BLaER1 treated with 17β-estradiol and CSF1 and Interleukin-3, amounts not matched to agents 10 nM and 100 nM (cell line): ENCODE measurements at regions not wholly inside any gene's neighbourhood (a gene's known extent, or its start where the extent isn't known, plus 50 kb on each side); places are given as distances from the start of the nearest gene placed in this dataset.
"Not testable (repeated sequence)": the region's sequence is repeated elsewhere in the genome, so short reads cannot be mapped to it uniquely, and the experiment has no call there.

Experiments used
- H3K27ac ChIP-seq, 11 experiments: shearing (Covaris generic); formaldehyde crosslinking; 2 replicates each; pipeline ENCODE4 v1.8.1; 2022
- H3K27me3 ChIP-seq, 11 experiments: shearing (Covaris generic); formaldehyde crosslinking; 2 replicates each; pipeline ENCODE4 v1.8.1; 2022
- H3K36me3 ChIP-seq, 11 experiments: shearing (Covaris generic); formaldehyde crosslinking; 2 replicates each; pipeline ENCODE4 v1.8.1; 2022
- H3K4me1 ChIP-seq, 10 experiments: shearing (Covaris generic); formaldehyde crosslinking; 2 replicates each; pipeline ENCODE4 v1.8.1; 2022
- H3K4me2 ChIP-seq, 11 experiments: shearing (Covaris generic); formaldehyde crosslinking; 2 replicates each; pipeline ENCODE4 v1.8.1; 2022
- H3K4me3 ChIP-seq, 10 experiments: shearing (Covaris generic); formaldehyde crosslinking; 2 replicates each; pipeline ENCODE4 v1.8.1; 2022
- H3K9ac ChIP-seq, 11 experiments: shearing (Covaris generic); formaldehyde crosslinking; 2 replicates each; pipeline ENCODE4 v1.8.1; 2022
- H3K9me3 ChIP-seq, 11 experiments: shearing (Covaris generic); formaldehyde crosslinking; replicated peaks in 1 of 11; 2 replicates each; pipeline ENCODE4 v1.8.1; 2022
- H4K20me1 ChIP-seq, 11 experiments: shearing (Covaris generic); formaldehyde crosslinking; 2 replicates each; pipeline ENCODE4 v1.8.1; 2022
- Cebpa-rat ChIP-seq, 11 experiments: shearing (Covaris generic); IDR thresholded peaks; 2 replicates each; pipeline ENCODE4 v1.8.1; 2022

DNA sequence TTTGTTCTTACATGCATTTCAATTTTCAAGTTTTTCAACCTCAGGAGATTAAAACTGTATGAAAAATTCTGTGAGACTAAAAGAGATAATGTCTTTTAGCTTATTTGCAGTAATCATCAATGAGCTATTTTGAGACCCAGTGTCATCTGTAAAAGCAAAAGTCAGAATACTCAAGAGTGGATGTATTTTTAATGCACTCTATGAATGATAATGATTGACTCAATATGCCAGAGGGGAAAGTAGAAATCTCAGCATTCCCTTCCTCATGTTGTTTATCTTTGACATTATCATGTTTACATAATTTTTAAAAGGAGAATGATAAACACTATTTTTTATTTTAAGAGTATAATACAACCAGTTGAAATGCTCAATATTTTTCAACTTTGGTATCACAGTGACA, 162.1 kb downstream of the MMUT start:
- no peak overlapping the region for H3K4me2 ChIP-seq
- H3K4me3 ChIP-seq = no peak overlapping the region
- H3K4me1 ChIP-seq = no peaks in the 10 kb centered on the region
- H3K36me3 ChIP-seq = no peaks in the 10 kb centered on the region
- TF ChIP-seq Cebpa-rat (IDR thresholded peaks at IDR 0.05) = no peak
- H3K9ac ChIP-seq = no peak overlapping the region
- no peaks in the 10 kb centered on the region for H4K20me1 ChIP-seq
- H3K9me3 ChIP-seq = no peaks in the 10 kb centered on the region
- no peaks in the 10 kb centered on the region for H3K27me3 ChIP-seq
- H3K27ac ChIP-seq = no peak overlapping the region

DNA sequence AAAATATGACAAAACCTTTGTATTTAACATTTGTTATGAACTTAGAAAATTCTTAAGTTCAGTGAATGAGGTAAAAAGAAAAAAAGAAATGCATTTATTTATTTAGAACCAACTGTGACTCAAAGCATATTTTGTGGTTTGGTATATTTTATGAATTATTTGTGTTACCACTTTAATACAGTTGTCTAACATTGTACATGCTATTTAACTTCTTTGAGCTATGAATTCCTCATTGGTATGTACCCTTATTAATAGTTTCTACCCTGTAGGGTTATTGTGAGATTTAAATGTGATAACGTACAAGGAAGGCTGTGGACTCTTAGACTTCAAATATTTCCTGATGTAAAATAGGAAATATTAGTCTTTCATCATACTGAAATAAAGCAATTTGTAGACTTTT, 162.6 kb downstream of the MMUT start:
- no peaks in the 10 kb centered on the region for H3K9me3 ChIP-seq
- no peaks in the 10 kb centered on the region for H4K20me1 ChIP-seq
- TF ChIP-seq Cebpa-rat (IDR thresholded peaks at IDR 0.05) = no peak
- H3K27ac ChIP-seq = no peak overlapping the region
- no peak overlapping the region for H3K4me2 ChIP-seq
- H3K4me1 ChIP-seq = no peaks in the 10 kb centered on the region
- H3K36me3 ChIP-seq = no peaks in the 10 kb centered on the region
- H3K9ac ChIP-seq = no peak overlapping the region
- no peaks in the 10 kb centered on the region for H3K27me3 ChIP-seq
- no peak overlapping the region for H3K4me3 ChIP-seq

DNA sequence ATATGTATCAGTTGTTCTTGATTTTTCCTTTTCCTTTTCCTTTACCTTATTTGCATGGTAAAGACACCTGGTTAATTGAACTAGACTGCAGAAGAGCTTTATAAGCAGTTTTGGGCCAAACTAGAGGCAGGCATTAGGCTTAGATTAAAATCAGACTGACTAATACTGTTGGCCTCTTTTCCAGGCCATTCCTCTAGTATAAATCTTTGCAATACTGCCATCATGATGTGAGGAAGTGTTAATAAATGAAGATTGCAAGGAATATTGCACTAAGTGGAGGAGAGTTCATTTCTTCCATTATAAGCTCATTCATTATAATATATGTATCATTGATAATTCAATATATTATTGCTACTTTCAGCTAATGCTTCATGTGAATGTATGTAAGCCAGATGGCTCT, 163.8 kb downstream of the MMUT start:
- Histone ChIP-seq H3K4me3 (no peak overlapping the region), H3K36me3 (no peaks in the 10 kb centered on the region), H3K27ac (no peak overlapping the region), H3K9me3 (no peaks in the 10 kb centered on the region), H3K4me1 (no peaks in the 10 kb centered on the region), H3K9ac (no peak overlapping the region), H3K27me3 (no peaks in the 10 kb centered on the region), H4K20me1 (no peaks in the 10 kb centered on the region), H3K4me2 (no peak overlapping the region)
- TF ChIP-seq Cebpa-rat (IDR thresholded peaks at IDR 0.05) = no peak

GRCh38 chr6:49284180-49284579, 178.9 kb downstream of the MMUT start:
- Histone ChIP-seq H3K4me1 (no peaks in the 10 kb centered on the region), H3K27ac (no peak overlapping the region), H3K36me3 (no peaks in the 10 kb centered on the region), H3K4me3 (no peak overlapping the region), H3K9ac (no peak overlapping the region), H3K27me3 (no peaks in the 10 kb centered on the region), H3K9me3 (no peaks in the 10 kb centered on the region), H3K4me2 (no peak overlapping the region), H4K20me1 (no peaks in the 10 kb centered on the region)
- TF ChIP-seq Cebpa-rat (IDR thresholded peaks at IDR 0.05) = no peak

DNA sequence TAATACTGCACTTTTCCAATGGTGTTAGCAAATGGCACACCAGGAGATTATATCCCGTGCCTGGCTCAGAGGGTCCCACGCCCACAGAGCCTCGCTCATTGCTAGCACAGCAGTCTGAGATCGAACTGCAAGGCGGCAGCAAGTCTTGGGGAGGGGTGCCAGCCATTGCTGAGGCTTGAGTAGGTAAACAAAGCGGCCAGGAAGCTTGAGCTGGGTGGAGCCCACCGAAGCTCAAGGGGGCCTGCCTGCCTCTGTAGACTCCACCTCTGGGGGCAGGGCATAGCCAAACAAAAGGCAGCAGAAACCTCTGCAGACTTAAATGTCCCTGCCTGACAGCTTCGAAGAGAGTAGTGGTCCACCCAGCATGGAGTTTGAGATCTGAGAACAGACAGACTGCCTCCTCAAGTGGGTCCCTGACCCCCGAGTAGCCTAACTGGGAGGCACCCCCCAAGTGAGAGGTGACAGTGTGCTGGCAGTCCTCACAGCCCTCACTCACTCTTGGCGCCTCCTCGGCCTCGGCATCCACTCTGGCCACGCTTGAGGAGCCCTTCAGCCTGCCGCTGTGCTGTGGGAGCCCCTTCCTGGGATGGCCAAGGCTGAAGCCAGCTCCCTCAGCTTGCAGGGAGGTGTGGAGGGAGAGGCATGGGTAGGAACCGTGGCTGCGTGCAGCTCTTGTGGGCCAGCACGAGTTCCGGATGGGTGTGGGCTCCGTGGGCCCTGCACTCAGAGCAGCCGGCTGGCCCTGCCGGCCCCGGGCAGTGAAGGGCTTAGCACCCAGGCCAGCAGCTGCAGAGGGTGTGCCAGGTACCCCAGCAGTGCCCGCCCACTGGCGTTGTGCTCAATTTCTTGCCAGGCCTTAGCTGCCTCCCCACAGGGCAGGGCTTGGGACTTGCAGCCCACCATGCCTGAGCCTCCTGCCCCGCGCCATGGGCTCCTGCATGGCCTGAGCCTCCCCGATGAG, 188.0 kb downstream of the MMUT start:
- H3K4me3 ChIP-seq, H3K4me1 ChIP-seq, H3K27ac ChIP-seq, H3K4me2 ChIP-seq, H3K9ac ChIP-seq, H4K20me1 ChIP-seq, H3K27me3 ChIP-seq, H3K36me3 ChIP-seq: not testable (repeated sequence)
- peaks cover 0 to 16% (median 9%) of the 10 kb centered on the region in 11 experiments; a peak in 9 of 22 replicates for H3K9me3 ChIP-seq

DNA sequence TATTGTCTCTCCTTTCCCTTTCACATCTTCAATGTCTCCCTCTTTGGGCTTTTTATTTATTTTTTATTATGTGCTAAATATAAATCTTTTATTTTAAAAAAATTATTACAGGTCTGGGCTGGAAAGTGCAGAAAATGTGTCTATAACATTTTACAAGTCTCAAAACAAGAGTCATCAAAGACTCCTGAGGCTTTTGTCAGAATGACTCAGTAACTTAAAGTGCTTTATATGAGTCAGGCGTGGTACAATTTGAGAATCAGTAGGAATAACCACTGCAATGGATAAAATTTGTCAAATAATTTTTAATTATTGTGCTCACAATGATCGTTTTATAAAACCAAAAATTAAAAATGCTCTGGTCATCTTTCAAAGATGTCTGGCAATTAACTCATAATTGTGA, 193.9 kb downstream of the MMUT start:
- H3K27me3 ChIP-seq = no peaks in the 10 kb centered on the region
- H3K4me2 ChIP-seq = no peak overlapping the region
- no peak for TF ChIP-seq Cebpa-rat (IDR thresholded peaks at IDR 0.05)
- H3K9me3 ChIP-seq = 0 out of 22 replicates have a peak, but pooled peaks cover 0 to 4% (median 0%) of the 10 kb centered on the region in 11 experiments
- no peaks in the 10 kb centered on the region for H3K4me1 ChIP-seq
- H3K9ac ChIP-seq = no peak overlapping the region
- no peak overlapping the region for H3K4me3 ChIP-seq
- no peak overlapping the region for H3K27ac ChIP-seq
- H3K36me3 ChIP-seq = no peaks in the 10 kb centered on the region
- no peaks in the 10 kb centered on the region for H4K20me1 ChIP-seq

GRCh38 chr6:49264909-49265308, 198.1 kb downstream of the MMUT start:
- no peaks in the 10 kb centered on the region for H4K20me1 ChIP-seq
- TF ChIP-seq Cebpa-rat (IDR thresholded peaks at IDR 0.05) = no peak

DNA sequence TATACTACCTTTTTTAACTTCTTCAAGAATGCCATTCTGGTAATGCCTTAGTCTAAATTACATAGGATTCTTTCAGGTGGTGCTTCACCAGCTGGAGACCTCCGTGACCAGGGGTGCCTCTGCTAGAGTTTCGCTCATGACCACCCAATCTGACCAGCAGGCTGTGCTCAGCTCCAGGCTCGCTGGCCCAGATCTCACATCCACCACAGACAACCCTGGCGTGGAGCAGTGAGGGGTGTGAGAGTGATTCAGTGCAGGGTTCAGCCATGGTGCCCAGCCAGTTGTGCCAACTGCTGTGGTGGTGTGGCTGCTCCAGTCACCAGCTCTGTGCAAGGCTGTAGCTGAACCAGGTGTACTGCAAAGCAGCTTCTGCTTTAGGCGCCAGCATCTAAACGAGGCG, 198.6 kb downstream of the MMUT start:
- Histone ChIP-seq H3K4me1 (no peaks in the 10 kb centered on the region), H4K20me1 (no peaks in the 10 kb centered on the region), H3K36me3 (no peaks in the 10 kb centered on the region), H3K27me3 (no peaks in the 10 kb centered on the region), H3K9ac (no peak overlapping the region), H3K27ac (no peak overlapping the region), H3K4me3 (no peak overlapping the region), H3K4me2 (no peak overlapping the region), H3K9me3 (0 out of 22 replicates have a peak, but pooled peaks cover 0 to 4% (median 0%) of the 10 kb centered on the region in 11 experiments)
- TF ChIP-seq Cebpa-rat (IDR thresholded peaks at IDR 0.05) = no peak

More at GRCh38 chr6:49264909-49265308, 198.1 kb downstream of the MMUT start:
- H3K9me3 ChIP-seq = 0 out of 22 replicates have a peak, but pooled peaks cover 0 to 4% (median 0%) of the 10 kb centered on the region in 11 experiments
- H3K4me1 ChIP-seq = no peaks in the 10 kb centered on the region
- no peaks in the 10 kb centered on the region for H3K27me3 ChIP-seq
- H3K9ac ChIP-seq = no peak overlapping the region
- H3K27ac ChIP-seq = no peak overlapping the region
- no peak overlapping the region for H3K4me3 ChIP-seq
- H3K36me3 ChIP-seq = no peaks in the 10 kb centered on the region
- no peak overlapping the region for H3K4me2 ChIP-seq

DNA sequence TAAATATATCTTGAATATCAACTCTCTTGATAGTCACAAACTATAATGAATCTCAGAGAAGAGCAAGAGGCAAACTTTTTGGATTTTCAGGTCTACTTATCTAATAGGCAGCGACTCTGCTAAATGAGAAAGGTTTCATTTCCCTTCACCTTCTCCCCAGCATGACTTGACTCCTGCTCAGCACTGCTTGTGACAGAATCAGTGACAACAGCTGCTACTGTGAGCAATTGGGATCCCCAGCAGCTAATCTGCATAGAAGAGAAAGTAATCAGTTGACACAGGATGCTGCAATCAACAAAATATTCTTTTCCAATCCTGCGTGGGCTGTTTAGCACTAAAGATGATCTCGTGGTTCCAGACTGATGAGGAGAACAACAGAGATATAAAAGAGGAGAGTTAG, 205.5 kb downstream of the MMUT start:
- H3K9me3 ChIP-seq = no peaks in the 10 kb centered on the region
- no peak for TF ChIP-seq Cebpa-rat (IDR thresholded peaks at IDR 0.05)
- H3K4me1 ChIP-seq = no peaks in the 10 kb centered on the region
- no peaks in the 10 kb centered on the region for H3K27me3 ChIP-seq
- H3K9ac ChIP-seq = no peak overlapping the region
- no peak overlapping the region for H3K4me3 ChIP-seq
- no peaks in the 10 kb centered on the region for H4K20me1 ChIP-seq
- no peak overlapping the region for H3K4me2 ChIP-seq
- H3K36me3 ChIP-seq = no peaks in the 10 kb centered on the region
- no peak overlapping the region for H3K27ac ChIP-seq

- Histone ChIP-seq H3K9ac (no peak overlapping the region), H3K4me3 (no peak overlapping the region)
Measured at GRCh38 chr6:49255335-49255734, 207.7 kb downstream of the MMUT start.

More at GRCh38 chr6:49255335-49255734, 207.7 kb downstream of the MMUT start:
- Histone ChIP-seq H3K4me2 (no peak overlapping the region), H3K4me1 (no peaks in the 10 kb centered on the region), H3K27ac (no peak overlapping the region), H4K20me1 (no peaks in the 10 kb centered on the region), H3K36me3 (no peaks in the 10 kb centered on the region), H3K27me3 (no peaks in the 10 kb centered on the region), H3K9me3 (no peaks in the 10 kb centered on the region)
- no peak for TF ChIP-seq Cebpa-rat (IDR thresholded peaks at IDR 0.05)
